Endothelial cell of umbilical vein (primary cell): ENCODE measurements at regions not wholly inside any gene's neighbourhood (a gene's known extent, or its start where the extent isn't known, plus 50 kb on each side); places are given as distances from the start of the nearest gene placed in this dataset.

Source experiments
- CTCF ChIP-seq, 2 donors: IDR thresholded peaks; 1 replicate in 1 of 2; 2 replicates in 1 of 2; pipeline ENCODE4 v1.5.1; 2011; ENCODE audit warnings: low read length in 2 of 2, mild to moderate bottlenecking in 2 of 2, moderate library complexity in 2 of 2, control low read depth in 1 of 2, inconsistent platforms in 1 of 2, low read depth in 1 of 2; ENCODE audit not compliant: insufficient read depth in 1 of 2; ENCODE audit errors: extremely low read depth in 1 of 2
- EZH2 ChIP-seq: IDR thresholded peaks from 2 replicates; pipeline ENCODE4 v1.6.1; 2012; ENCODE audit warnings: borderline replicate concordance, low read depth, mild to moderate bottlenecking, moderate library complexity, low read length, inconsistent platforms; ENCODE audit not compliant: severe bottlenecking

- TF ChIP-seq CTCF (IDR thresholded peaks at IDR 0.05; ENCODE audit: extremely low read depth in 1 of 2, insufficient read depth in 1 of 2, low read depth in 1 of 2, low read length in 2 of 2) (no peak), EZH2 (no peak)
Measured at GRCh38 chr2:146094185-146094584, 1574.3 kb upstream of the ZEB2 start.
